ENCODE measurements at regions not wholly inside any gene's neighbourhood (a gene's known extent, or its start where the extent isn't known, plus 50 kb on each side); places are given as distances from the start of the nearest gene placed in this dataset.

GRCh38 chr2:58826795-58827194 is 585.7 kb upstream of the FANCL start:
- Mint-ChIP-seq H3K27ac (no peak overlapping the region), H3K27me3 (ENCODE audit: insufficient read depth) (no peaks in the 10 kb centered on the region), H3K4me3 (no peak overlapping the region), H3K4me1 (peaks cover 8% of the 10 kb centered on the region), H3K9me3 (peaks cover 27% of the 10 kb centered on the region), H3K36me3 (ENCODE audit: low read depth) (peaks cover 4% of the 10 kb centered on the region)
- Histone ChIP-seq H3K27me3 (ENCODE audit: control insufficient read depth, insufficient read depth, low read length, poor library complexity, severe bottlenecking) (no peaks in the 10 kb centered on the region), H3K36me3 (ENCODE audit: control insufficient read depth, insufficient read depth, low read length) (no peaks in the 10 kb centered on the region), H3K9me3 (ENCODE audit: control insufficient read depth, low read length) (peaks cover 10% of the 10 kb centered on the region), H3K4me1 (ENCODE audit: control insufficient read depth, insufficient read depth, low read length) (no peaks in the 10 kb centered on the region), H3K4me3 (ENCODE audit: low read length) (no peak overlapping the region), H3K27ac (ENCODE audit: low read depth, low read length) (no peak overlapping the region), H3K9ac (ENCODE audit: extremely low read depth, low read length, poor library complexity, severe bottlenecking) (no peak overlapping the region)
- TF ChIP-seq, protein P1, sequence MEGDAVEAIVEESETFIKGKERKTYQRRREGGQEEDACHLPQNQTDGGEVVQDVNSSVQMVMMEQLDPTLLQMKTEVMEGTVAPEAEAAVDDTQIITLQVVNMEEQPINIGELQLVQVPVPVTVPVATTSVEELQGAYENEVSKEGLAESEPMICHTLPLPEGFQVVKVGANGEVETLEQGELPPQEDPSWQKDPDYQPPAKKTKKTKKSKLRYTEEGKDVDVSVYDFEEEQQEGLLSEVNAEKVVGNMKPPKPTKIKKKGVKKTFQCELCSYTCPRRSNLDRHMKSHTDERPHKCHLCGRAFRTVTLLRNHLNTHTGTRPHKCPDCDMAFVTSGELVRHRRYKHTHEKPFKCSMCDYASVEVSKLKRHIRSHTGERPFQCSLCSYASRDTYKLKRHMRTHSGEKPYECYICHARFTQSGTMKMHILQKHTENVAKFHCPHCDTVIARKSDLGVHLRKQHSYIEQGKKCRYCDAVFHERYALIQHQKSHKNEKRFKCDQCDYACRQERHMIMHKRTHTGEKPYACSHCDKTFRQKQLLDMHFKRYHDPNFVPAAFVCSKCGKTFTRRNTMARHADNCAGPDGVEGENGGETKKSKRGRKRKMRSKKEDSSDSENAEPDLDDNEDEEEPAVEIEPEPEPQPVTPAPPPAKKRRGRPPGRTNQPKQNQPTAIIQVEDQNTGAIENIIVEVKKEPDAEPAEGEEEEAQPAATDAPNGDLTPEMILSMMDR (conservative IDR thresholded peaks at IDR 0.05) = no peak
- 94% methylated on average over 2 of the region's 2 CpGs; no CpG with 5 or more reads in 1 of the 2 experiments for WGBS, 2 experiments (ENCODE audit: insufficient coverage in 1 of 2, insufficient read length in 1 of 2)
- DNase-seq = no peak

- no peak overlapping the region for H3K27ac ChIP-seq (ENCODE audit: low read depth, low read length)
- H3K4me1 Mint-ChIP-seq = no peaks in the 10 kb centered on the region
- no peak for DNase-seq
- H3K27me3 Mint-ChIP-seq (ENCODE audit: insufficient read depth) = no peaks in the 10 kb centered on the region
- no peak overlapping the region for H3K9ac ChIP-seq (ENCODE audit: extremely low read depth, low read length, poor library complexity, severe bottlenecking)
- no peaks in the 10 kb centered on the region for H3K36me3 Mint-ChIP-seq (ENCODE audit: low read depth)
- H3K9me3 Mint-ChIP-seq = no peaks in the 10 kb centered on the region
- H3K27ac Mint-ChIP-seq = no peak overlapping the region
- TF ChIP-seq, protein P1 (conservative IDR thresholded peaks at IDR 0.05) = no peak
- H3K4me3 Mint-ChIP-seq = no peak overlapping the region
- no peak overlapping the region for H3K4me3 ChIP-seq (ENCODE audit: low read length)
- H3K9me3 ChIP-seq (ENCODE audit: control insufficient read depth, low read length) = no peaks in the 10 kb centered on the region
- H3K36me3 ChIP-seq (ENCODE audit: control insufficient read depth, insufficient read depth, low read length) = no peaks in the 10 kb centered on the region
- no peaks in the 10 kb centered on the region for H3K4me1 ChIP-seq (ENCODE audit: control insufficient read depth, insufficient read depth, low read length)
- 75 to 85% methylated on average over 3 to 4 of the region's 4 CpGs for WGBS, 2 experiments (ENCODE audit: insufficient coverage in 1 of 2, insufficient read length in 1 of 2)
- no peaks in the 10 kb centered on the region for H3K27me3 ChIP-seq (ENCODE audit: control insufficient read depth, insufficient read depth, low read length, poor library complexity, severe bottlenecking)
Measured at GRCh38 chr2:58812771-58813344, 571.7 kb upstream of the FANCL start.

GRCh38 chr2:58805126-58805525 is 564.0 kb upstream of the FANCL start:
- Histone ChIP-seq H3K9ac (ENCODE audit: extremely low read depth, low read length, poor library complexity, severe bottlenecking) (no peak overlapping the region), H3K4me3 (ENCODE audit: low read length) (no peak overlapping the region), H3K36me3 (ENCODE audit: control insufficient read depth, insufficient read depth, low read length) (no peaks in the 10 kb centered on the region), H3K27ac (ENCODE audit: low read depth, low read length) (no peak overlapping the region), H3K9me3 (ENCODE audit: control insufficient read depth, low read length) (no peaks in the 10 kb centered on the region), H3K4me1 (ENCODE audit: control insufficient read depth, insufficient read depth, low read length) (no peaks in the 10 kb centered on the region), H3K27me3 (ENCODE audit: control insufficient read depth, insufficient read depth, low read length, poor library complexity, severe bottlenecking) (no peaks in the 10 kb centered on the region)
- H3K4me3 Mint-ChIP-seq = no peak overlapping the region
- no peaks in the 10 kb centered on the region for H3K4me1 Mint-ChIP-seq
- TF ChIP-seq, protein P1 (conservative IDR thresholded peaks at IDR 0.05) = no peak
- H3K9me3 Mint-ChIP-seq = no peaks in the 10 kb centered on the region
- H3K36me3 Mint-ChIP-seq (ENCODE audit: low read depth) = no peaks in the 10 kb centered on the region
- H3K27me3 Mint-ChIP-seq (ENCODE audit: insufficient read depth) = no peaks in the 10 kb centered on the region
- H3K27ac Mint-ChIP-seq = no peak overlapping the region
- no peak for DNase-seq
- 100% methylated on average over 1 of the region's 1 CpG; no CpG with 5 or more reads in 1 of the 2 experiments for WGBS, 2 experiments (ENCODE audit: insufficient coverage in 1 of 2, insufficient read length in 1 of 2)

Data from endodermal cell (in vitro differentiated cells).